Heart right ventricle (tissue), 16 donors: ENCODE measurements at regions not wholly inside any gene's neighbourhood (a gene's known extent, or its start where the extent isn't known, plus 50 kb on each side); places are given as distances from the start of the nearest gene placed in this dataset.
"Not testable (repeated sequence)": the region's sequence is repeated elsewhere in the genome, so short reads cannot be mapped to it uniquely, and the experiment has no call there.

Experiments used
- ATAC-seq, 8 donors: fragments of 200-7000 bp; cut with Tn5 transposase; one replicate each; pipeline ENCODE4 v1.9.1; 2020; ENCODE audit warnings: mild to moderate bottlenecking in 8 of 8, moderate library complexity in 8 of 8, moderate number of reproducible peaks in 1 of 8
- DNase-seq, 2 donors: peaks; one replicate each; pipeline ENCODE4 v3.0.0-alpha.2; 2020
- H3K27ac ChIP-seq, 10 donors: fragments of 200-600 bp; sonication (generic) in 2 of 10; one replicate each; pipeline versions ENCODE4 v1.5.0 to v1.8.0; 2020 to 2022; ENCODE audit warnings: mild to moderate bottlenecking in 3 of 10
- H3K27me3 ChIP-seq, 7 donors: fragments of 200-600 bp; one replicate each; pipeline ENCODE4 v1.8.0; 2021 to 2022; ENCODE audit warnings: mild to moderate bottlenecking in 2 of 7
- H3K36me3 ChIP-seq, 9 donors: fragments of 200-600 bp; sonication (generic) in 1 of 9; one replicate each; pipeline versions ENCODE4 v1.5.0 to v1.8.0; 2020 to 2022; ENCODE audit warnings: mild to moderate bottlenecking in 2 of 9
- H3K4me1 ChIP-seq, 9 donors: fragments of 200-600 bp; sonication (generic) in 1 of 9; one replicate each; pipeline versions ENCODE4 v1.5.0 to v1.8.0; 2020 to 2022; ENCODE audit warnings: mild to moderate bottlenecking in 4 of 9
- H3K4me3 ChIP-seq, 10 donors: fragments of 200-600 bp; sonication (generic) in 2 of 10; one replicate each; pipeline versions ENCODE4 v1.5.0 to v1.8.0; 2020 to 2022; ENCODE audit warnings: mild to moderate bottlenecking in 7 of 10, moderate library complexity in 2 of 10
- H3K9me3 ChIP-seq, 11 donors: fragments of 200-600 bp in 10 of 11; sonication (generic) in 2 of 11; one replicate each; pipeline versions ENCODE4 v1.5.0 to v1.8.0; 2013 to 2022; ENCODE audit warnings: mild to moderate bottlenecking in 2 of 11, control low read depth in 1 of 11, moderate library complexity in 1 of 11
- CTCF ChIP-seq, 9 donors: fragments of 200-600 bp; sonication (generic) in 2 of 9; IDR thresholded peaks; one replicate each; pipeline versions ENCODE4 v1.5.0 to v1.8.0; 2021 to 2022; ENCODE audit warnings: antibody characterized with exemption in 9 of 9, mild to moderate bottlenecking in 5 of 9, moderate library complexity in 1 of 9
- WGBS, 2 donors: extraction: QIAGEN DNeasy Blood & Tissue Kit; methylation state at CpG; one replicate each; pipeline ENCODE4 v1.1.7; 2013; ENCODE audit warnings: inconsistent platforms in 1 of 2; 5-methylcytosine and 5-hydroxymethylcytosine counted together
- intact Hi-C, 10 donors: fragments of 100-400 bp; cut with DNase I; formaldehyde crosslinking; loops; one replicate each; pipeline versions ENCODE4 v1.11.1 to v1.14.2; 2022
- donor health status: Arrhythmogenic right ventricular cardiomyopathy.
- donor health status: ischemic (EF 13 %, LVEDD 7.1; RV severe dilation, severe dysfunction).
- donor health status: healthy with polysubstance abuse.
- donor health status: DM: no; HTN: yes; CAD: no.
- donor health status: DM: no; HTN: no; CAD: no.
- donor health status: ischemic (EF 25% LVEDD 6.9; RV normal size, moderate dysfunction).
- donor health status: ischemic (EF 25% LVEDD 5.7; RV mildly dilated, moderate dysfunction).
- donor health status: healthy.
- donor health status: DM: yes; HTN: yes; CAD: no.
- donor health status: Ischemic cardiomyopathy.
- donor health status: ischemic (EF 35%, LVEDD 5.7; RV mildly dilated, moderate dysfunction).
- donor health status: nonischemic (EF 11% LVEDD 7.7; RV severe dilation, severe dysfunction).
- donor health status: DM: yes; HTN: yes; CAD: no.
- donor health status: PGD.
- donor health status: ischemic (EF 29% LVEDD 5.4; RV normal size, mild dysfunction).
- donor health status: nonischemic (EF 23%, LVEDD 6.1; RV moderate dilation, normal function).

- Histone ChIP-seq H3K27me3 (peaks cover 0 to 14% (median 5%) of the 10 kb centered on the region in 7 donors), H3K27ac (no peak overlapping the region), H3K9me3 (peaks cover 0 to 10% (median 0%) of the 10 kb centered on the region in 11 donors), H3K36me3 (no peaks in the 10 kb centered on the region), H3K4me3 (no peak overlapping the region), H3K4me1 (peaks cover 3 to 10% (median 9%) of the 10 kb centered on the region in 9 donors)
- intact Hi-C loops: no loop called here
- 38 to 64% methylated on average over 12 of the region's 12 CpGs for WGBS, 2 donors
- peak in 7 of 8 donors; percentile 57 to 81 (median 70) for ATAC-seq
- TF ChIP-seq CTCF (IDR thresholded peaks at IDR 0.05): peak; percentile 11 to 63 (median 53)
- no peak for DNase-seq
These were observed 112.5 kb upstream of the LARP1 start for GRCh38 chr5:154642499-154643245.

DNA sequence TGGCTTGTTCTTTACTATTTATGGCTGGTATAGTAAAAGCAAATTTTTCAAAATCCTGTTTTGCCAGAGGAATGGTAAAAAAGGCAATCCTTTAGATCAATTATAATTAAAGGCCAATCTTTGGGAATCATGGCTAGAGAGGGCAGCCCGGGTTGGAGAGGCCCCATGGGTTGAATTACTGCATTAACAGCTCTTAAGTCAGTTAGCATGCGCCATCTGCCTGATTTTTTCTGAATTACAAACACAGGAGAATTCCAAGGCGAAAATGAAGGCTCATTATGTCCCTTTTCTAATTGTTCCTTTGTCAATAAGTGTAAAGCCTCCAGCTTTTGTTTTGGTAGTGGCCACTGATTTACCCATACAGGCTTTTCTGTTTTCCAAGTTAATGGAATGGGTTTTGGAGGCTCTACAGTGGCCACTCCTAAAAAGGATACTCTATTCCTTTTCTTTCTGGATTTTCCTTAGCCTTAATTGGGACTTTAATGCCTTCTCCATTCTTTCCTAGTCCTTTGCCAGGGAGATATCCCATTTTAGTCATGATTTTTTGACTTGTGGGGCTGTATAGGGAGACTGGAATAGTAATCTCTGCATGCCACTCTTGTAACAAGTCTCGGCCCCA lies 114.9 kb upstream of the LARP1 start:
- H3K36me3 ChIP-seq, intact Hi-C loops, H3K27ac ChIP-seq, DNase-seq, H3K4me3 ChIP-seq, H3K4me1 ChIP-seq, ATAC-seq, H3K27me3 ChIP-seq: not testable (repeated sequence)
- H3K9me3 ChIP-seq: peaks cover 0 to 10% (median 0%) of the 10 kb centered on the region in 11 donors
- 52 to 53% methylated on average over 4 of the region's 4 CpGs for WGBS, 2 donors
- peak in 8 of 9 donors; percentile 9 to 65 (median 52) for TF ChIP-seq CTCF (IDR thresholded peaks at IDR 0.05)

DNA sequence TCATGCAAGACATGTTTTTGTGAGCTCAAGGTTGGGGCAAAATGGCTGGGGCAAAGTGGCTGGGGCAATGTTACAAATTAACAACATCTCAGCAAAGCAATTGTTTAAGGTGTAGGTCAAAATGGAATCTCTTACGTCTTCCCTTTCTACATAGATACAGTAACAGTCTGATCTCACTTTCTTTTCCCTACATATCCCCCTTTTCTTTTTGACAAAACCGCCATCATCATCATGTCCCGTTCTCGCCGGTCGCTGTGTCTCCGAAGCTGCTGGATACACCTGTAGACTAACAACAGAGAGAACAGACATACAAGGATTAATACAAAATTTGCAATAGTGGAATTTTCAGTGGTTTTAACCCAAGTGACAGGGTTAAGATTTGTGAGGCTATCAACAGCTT lies 118.4 kb upstream of the LARP1 start:
- WGBS, 2 donors: 94 to 98% methylated on average over 7 of the region's 7 CpGs
- H3K27ac ChIP-seq, H3K4me1 ChIP-seq, H3K4me3 ChIP-seq, H3K9me3 ChIP-seq, DNase-seq, H3K36me3 ChIP-seq, H3K27me3 ChIP-seq, ATAC-seq, intact Hi-C loops: not testable (repeated sequence)

- not testable (repeated sequence) for H3K4me3 ChIP-seq, ATAC-seq
These were observed 118.9 kb upstream of the LARP1 start for GRCh38 chr5:154636271-154636670.

DNA sequence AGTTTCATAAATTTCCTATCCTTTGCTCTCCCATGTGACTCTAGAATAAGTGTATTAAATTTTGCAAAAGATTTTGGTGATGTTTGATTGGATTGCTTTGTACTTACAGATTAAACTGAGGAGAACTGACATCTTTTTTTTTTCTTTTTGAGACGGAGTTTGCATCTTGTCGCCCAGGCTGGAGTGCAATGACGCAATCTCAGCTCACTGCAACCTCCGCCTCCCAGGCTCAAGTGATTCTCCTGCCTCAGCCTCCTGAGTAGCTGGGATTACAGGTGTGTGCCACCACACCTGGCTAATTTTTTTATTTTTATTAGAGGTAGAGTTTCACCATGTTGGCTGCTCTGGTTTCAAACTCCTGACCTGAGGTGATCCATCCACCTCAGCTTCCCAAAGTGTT lies 121.4 kb upstream of the LARP1 start:
- DNase-seq, H3K9me3 ChIP-seq, H3K27me3 ChIP-seq, H3K27ac ChIP-seq, ATAC-seq, H3K4me1 ChIP-seq, intact Hi-C loops, H3K4me3 ChIP-seq, H3K36me3 ChIP-seq: not testable (repeated sequence)
- WGBS, 2 donors: 89 to 90% methylated on average over 4 of the region's 4 CpGs

More at GRCh38 chr5:154636271-154636670, 118.9 kb upstream of the LARP1 start:
- H3K36me3 ChIP-seq, H3K4me1 ChIP-seq, H3K27ac ChIP-seq, H3K27me3 ChIP-seq, H3K9me3 ChIP-seq, DNase-seq, intact Hi-C loops: not testable (repeated sequence)
- 84 to 86% methylated on average over 11 to 12 of the region's 12 CpGs for WGBS, 2 donors

GRCh38 chr5:154631141-154631540 lies 124.0 kb upstream of the LARP1 start:
- 89 to 94% methylated on average over 22 of the region's 22 CpGs for WGBS, 2 donors
- H3K9me3 ChIP-seq: no peaks in the 10 kb centered on the region
- no peak overlapping the region for H3K4me3 ChIP-seq
- H3K27me3 ChIP-seq: no peaks in the 10 kb centered on the region
- DNase-seq (no peak), ATAC-seq (peak in 2 of 8 donors; percentile 13 to 34)
- H3K36me3 ChIP-seq: no peaks in the 10 kb centered on the region
- no peak for TF ChIP-seq CTCF (IDR thresholded peaks at IDR 0.05)
- H3K27ac ChIP-seq: no peak overlapping the region
- intact Hi-C loops: no loop called here
- no peaks in the 10 kb centered on the region for H3K4me1 ChIP-seq
